ENCODE measurements at regions not wholly inside any gene's neighbourhood (a gene's known extent, or its start where the extent isn't known, plus 50 kb on each side); places are given as distances from the start of the nearest gene placed in this dataset.
"Not testable (repeated sequence)": the region's sequence is repeated elsewhere in the genome, so short reads cannot be mapped to it uniquely, and the experiment has no call there.

DNA sequence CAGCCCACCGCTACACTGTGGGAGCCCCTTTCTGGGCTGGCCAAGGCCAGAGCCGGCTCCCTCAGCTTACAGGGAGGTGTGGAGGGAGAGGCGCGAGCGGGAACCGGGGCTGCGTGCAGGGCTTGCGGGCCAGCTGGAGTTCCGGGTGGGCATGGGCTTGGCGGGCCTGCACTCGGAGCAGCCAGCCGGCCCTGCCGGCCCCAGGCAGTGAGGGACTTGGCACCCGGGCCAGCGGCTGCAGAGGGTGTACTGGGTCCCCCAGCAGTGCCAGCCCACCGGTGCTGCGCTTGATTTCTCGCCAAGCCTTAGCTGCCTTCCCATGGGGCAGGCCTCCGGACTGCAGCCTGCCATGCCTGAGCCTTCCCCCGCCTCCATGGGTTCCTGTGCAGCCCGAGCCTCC lies 306.2 kb downstream of the PPP4R3C start:
- not testable (repeated sequence) for DNase-seq (ENCODE audit: low read depth)

DNA sequence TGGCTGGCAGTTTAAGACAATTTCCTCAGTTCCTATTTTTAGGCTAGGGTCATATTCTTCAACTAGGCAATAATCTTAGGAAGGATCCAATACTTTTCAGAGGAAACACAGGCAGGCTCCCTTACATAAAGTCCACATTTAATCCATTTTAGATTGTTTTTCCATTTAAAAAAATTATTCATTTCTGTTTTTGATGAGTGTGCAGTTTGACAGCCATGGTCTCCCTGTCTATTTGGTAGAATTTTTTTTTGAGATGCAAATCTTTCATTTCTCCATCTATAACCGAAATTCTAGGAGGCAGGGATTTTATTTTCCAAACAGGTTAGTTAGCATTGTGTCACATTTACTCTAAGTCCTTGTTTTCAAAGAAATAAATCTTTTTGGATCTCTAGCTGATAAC lies 326.8 kb downstream of the PPP4R3C start:
- no peak for DNase-seq (ENCODE audit: low read depth)

DNA sequence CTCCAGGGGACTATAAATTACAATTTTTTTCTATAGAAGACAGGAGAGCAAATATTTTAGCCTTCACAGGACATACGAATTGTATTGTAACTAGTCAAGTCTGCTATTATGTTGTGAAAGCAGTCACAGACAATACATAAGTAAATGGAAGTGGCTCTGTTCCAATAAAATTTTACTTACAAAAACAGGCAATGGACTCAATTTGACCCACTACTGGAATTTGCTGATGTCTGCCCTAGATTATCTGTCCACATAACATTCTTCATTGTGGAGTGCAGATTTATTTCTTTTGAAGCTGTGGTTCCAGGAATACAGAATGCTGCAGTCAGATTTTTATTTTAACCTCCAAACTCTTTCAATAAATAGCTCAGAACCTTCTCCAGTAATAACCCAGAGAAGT lies 330.3 kb downstream of the PPP4R3C start:
- DNase-seq (ENCODE audit: low read depth): no peak

DNA sequence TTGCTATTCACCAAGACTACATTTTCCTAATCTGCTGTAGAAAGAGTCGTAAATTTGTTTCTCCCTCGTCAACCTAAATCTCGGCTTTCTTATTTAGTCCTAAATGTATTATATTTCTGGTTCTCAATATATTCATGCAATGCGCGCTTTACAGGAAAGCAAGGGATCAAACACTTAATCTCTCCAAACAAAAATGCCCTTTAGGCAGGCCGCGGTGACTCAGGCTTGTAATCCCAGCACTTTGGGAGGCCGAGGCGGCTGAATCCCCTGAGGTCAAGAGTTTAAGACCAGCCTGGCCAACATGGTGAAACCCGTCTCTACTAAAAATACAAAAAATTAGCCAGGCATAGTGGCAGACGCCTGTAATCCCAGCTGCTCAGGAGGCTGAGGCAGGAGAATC lies 376.0 kb downstream of the PPP4R3C start:
- not testable (repeated sequence) for DNase-seq (ENCODE audit: low read depth)

DNA sequence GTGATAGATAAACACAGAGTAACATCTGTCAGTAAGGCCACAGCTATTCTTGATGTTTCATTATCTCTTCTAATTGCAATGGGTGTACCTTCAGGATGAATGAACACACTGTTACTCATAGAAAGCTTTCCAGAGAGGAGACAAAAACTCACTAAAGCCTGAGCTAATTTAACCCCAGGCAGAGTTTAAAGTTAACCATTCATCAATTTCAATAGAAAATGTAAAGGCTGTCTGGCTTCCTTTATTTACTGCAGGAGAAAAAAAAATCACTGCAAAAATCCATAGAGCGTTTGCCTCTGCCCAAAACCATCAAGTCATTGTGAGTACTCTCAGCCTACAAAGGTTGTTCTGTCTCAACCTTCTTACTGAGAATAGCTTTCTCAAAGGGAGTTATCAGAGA lies 376.9 kb downstream of the PPP4R3C start:
- DNase-seq (ENCODE audit: low read depth): no peak

DNA sequence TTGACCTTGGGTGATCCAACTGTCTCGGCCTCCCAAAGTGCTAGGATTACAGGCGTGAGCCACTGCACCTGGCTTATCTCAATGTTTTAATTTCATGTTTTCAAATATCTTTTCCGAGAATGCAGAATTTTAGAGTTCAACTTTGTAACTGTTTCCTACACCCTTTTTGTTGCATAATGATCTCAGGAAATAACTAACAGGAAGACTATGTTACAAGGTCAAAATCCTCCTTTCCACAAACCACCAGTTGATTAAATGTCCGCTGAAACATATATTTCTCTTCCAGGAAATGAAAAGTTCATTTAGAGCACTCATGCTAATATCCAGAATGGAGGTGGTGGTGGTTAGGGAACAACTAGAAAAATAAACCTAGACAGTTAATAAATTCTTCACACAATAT lies 377.8 kb downstream of the PPP4R3C start:
- no peak for DNase-seq (ENCODE audit: low read depth)

DNA sequence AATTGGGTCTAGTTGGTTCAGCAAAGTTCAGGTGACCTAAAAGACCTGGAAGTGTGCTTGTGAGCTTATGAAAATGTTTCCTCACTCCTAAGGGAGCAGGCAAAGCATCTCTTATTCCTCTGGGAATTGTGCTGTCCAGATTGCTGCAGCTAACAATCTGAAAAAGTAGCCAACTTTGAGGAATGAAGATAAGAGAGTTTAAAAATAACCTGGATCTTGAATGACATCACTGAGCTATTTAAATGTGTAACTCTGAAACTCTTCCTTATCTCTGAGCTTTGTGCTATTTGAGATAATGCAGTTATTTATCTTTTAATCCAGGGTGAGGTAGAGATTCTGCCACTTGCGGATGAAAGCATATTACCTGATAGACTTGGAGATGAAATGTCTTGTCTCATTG lies 384.8 kb downstream of the PPP4R3C start:
- no peak for DNase-seq (ENCODE audit: low read depth)

DNA sequence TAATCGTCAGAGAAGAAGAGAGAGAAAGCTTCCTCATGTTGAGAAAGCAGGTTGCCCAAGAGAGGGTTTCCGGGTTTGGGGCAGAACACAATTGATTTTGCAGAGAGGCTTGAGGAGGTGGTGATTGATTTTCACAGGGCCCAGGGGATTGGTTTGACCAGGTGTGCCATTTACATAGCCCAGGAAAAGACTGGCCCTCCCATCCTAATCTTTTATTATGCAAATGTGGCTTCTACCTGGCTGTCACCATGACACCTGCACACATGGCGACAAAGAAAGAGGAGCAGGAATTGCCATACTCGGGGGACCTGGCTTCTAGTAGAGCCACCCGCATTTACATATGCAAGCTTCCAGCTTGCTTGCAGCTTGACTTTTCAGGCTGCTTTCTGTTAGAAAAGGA lies 405.3 kb downstream of the PPP4R3C start:
- no peak for DNase-seq (ENCODE audit: low read depth)

DNA sequence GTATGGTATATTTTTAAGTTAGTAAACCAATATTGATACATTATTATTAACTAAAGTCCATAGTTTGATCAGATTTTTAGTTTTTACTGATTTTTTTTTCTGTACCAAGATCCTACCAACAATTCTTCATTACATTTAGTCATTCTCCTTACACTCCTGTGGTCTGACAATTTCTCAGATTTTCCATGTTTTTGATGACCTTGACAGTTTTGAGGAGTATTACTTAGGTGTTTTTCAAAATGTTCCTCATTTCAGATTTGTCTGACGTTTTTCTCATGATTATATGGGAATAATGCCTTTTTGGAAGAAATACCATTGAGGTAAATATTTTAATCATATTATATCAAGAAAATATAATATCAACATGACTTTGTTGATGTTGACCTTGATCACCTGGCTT lies 423.8 kb downstream of the PPP4R3C start:
- DNase-seq (ENCODE audit: low read depth): no peak

DNA sequence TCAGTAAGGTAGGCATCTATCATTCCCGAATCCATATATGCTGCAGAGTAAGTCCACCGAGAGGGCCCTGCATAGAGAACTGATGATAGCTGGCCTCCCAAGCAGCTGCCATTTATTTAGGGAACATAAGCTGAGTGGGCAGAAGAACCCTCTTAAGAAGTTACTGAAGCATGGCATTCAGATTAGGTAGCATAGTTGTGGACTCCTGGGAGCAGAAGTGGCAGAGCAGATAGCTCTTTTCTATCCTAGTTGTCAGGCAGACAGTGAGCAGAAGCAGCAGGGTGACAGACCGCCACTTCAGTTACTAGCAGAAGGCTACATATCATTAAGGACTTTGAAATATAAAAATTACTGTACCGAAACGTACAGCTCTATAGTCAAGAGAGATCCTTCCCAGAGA lies 454.7 kb downstream of the PPP4R3C start:
- no peak for DNase-seq (ENCODE audit: low read depth)

DNA sequence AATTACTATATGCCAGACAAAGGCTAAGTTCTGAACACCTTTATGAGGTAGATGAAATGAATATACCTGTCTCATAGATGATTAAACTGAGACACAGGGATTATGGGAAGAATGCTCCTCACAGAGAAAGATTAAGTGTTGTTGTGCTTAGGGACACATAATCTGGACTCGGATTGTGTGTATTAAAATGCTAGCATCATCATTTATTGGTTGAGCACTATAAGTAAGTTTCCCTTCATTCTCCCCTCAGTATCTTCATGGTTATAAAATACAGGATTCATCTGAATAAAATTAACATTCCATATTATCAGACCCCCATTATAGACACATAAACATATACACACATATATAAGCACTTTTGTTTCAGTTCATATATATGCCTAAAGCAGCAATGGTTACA lies 463.5 kb downstream of the PPP4R3C start:
- no peak for DNase-seq (ENCODE audit: low read depth)

DNA sequence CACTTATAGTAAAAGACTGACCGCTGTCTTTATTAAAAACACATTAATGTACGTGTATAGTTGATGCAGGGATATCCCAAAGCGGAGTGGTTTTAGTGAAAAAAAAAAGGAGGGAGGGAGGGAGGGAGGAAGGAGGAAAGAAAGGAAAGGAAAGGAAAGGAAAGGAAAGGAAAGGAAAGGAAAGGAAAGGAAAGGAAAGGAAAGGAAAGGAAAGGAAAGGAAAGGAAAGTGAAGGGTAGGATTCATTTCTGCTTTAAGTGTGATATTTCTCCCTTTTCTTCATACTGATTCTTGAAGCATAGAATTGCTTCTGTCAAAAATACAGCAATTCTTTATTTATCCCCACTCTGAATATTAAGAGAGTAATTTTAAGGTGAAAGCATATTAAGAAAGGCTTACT lies 504.9 kb downstream of the PPP4R3C start:
- DNase-seq (ENCODE audit: low read depth): no peak

DNA sequence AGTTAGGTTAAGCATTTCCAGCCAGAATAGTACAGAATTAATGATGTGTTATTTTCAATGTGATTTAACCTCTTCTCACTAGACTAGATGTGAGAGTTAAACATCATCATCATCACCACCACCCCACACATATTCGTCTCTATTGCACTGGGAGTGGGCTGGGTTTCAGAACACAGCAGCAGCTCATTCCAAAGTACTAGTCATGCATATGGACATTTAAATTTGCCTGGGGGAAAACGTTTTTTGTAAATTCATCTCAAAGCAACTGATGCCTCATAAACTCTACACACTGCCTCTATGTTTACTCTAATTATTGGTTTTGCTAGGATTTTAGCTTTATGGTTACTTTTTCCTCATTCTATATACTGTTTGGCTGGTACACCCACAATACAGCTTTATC lies 509.1 kb downstream of the PPP4R3C start:
- no peak for DNase-seq (ENCODE audit: low read depth)

DNA sequence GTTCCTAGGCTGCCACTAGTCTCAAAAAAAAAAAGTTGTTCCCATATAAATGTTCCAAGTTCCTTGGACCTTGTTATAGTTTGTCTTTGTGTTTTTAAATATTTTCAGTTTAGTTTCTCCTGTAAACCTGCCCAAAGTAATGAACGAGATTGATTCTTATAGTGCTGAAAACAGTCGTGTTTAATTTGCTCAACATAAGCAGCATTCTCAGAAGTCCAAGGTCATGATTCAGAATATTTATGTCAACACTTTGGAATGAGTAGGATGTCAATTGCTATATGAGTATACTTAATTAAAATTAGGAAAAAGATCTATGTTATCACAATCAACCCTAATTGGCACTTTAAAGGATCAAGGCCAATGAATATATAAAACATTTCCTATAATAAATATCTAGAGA lies 510.9 kb downstream of the PPP4R3C start:
- no peak for DNase-seq (ENCODE audit: low read depth)

DNA sequence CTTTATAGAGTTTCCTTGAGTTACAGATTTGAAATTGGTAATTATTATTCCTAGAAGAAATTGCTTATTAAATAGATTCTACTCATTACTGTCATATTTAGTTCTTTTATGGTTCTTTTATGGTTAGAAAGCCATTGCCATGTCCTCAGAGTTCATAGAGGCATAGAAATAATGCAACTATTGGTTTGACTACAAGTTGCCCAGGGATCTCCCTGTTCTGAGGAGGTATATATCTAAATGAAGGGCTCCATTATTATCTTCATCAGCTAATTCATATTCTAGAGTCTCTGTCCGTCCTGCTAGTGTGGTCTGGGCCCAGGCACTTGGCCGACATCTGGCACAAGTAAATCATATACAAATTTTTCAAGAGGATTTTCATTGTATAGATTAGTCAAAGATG lies 535.7 kb downstream of the PPP4R3C start:
- no peak for DNase-seq (ENCODE audit: low read depth)

DNA sequence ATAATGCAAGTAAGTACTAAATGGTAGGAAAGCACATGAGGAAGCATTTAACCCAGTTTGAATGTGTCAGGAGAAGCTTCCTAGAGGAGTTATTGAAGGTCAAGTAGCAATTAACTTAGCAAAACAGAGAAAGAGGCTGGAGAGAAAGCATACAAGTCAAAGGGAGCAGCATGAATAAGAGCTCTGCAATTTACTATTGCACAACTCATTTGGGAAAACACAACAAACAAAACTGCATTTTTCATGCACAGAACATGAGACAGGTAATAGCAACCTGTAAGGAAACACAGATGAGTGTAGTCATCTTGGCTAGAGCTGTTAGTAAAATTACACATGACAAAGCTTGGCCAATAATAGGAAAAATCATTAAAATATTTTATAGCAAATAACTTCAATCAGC lies 538.1 kb downstream of the PPP4R3C start:
- no peak for DNase-seq (ENCODE audit: low read depth)

DNA sequence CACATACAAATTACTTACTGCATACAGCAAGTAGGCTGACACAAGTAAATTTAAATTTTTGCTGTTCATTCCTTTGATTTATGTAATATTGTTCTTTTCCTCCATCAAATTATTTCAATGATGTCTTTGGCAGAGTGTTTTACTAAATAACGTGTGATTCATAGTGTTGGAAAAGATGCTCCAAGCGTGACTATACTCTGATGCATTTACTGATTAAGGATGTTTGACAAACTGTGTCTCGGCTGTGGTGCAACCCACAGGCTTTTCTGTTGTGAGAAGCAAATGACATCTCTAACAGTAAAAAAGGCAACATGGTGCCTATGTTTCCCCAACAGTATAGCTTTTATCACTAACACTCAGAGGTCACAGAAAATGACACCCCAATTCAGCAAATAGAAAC lies 540.9 kb downstream of the PPP4R3C start:
- no peak for DNase-seq (ENCODE audit: low read depth)

DNA sequence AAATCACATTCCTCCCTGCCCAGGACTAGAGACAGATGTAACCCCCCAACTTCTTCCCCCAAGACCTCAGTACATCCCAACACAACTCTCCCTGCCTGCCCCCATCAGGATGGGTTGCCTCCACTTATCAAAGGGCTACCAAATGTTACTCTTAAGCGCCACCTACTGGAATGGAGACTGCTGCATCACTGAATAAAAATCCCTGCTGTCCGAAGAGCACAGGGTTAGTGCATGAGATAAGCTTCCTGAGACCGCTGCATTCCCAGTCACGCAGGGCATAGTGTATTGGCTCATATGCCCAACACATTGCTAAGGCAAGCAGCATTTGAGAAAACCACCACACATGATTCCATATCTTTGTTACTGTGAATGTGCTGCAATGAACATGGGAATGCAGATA lies 544.5 kb downstream of the PPP4R3C start:
- DNase-seq (ENCODE audit: low read depth): no peak

DNA sequence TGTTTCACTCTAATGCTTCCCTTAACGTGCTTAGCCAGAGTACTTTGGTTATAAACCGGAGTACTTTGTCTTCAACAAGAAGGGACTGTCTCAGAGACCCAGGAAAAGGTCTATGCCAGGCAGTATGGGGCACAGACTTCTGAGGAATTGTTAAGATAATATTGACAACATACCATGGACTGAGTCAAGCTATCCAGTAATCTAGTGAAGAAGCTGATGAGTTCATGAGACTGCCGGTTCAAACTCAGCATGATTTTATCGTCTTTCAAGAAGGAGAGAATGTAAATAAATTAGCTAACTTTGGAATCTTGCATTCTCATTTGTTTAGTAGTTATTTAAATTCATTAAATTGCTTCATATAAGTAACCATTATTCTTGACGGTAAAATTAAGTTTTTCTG lies 546.1 kb downstream of the PPP4R3C start:
- no peak for DNase-seq (ENCODE audit: low read depth)

DNA sequence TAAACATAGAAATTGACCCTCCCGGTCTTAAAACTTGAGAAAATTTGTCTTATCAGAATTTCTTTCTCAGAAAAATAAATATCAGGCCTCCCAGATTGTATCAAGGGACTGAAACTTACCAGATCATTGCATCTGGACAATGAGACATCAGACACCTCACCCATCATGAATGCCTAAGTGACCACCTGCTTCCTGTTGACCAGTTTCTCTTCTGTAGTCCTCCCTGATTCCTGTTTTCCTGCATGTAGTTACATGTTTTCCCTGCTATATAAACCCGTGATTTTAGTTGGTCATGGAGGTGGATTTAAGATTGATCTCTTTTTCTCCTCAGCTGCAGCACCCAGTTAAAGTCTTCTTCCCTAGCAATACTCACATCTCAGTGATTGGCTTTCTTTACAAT lies 548.1 kb downstream of the PPP4R3C start:
- DNase-seq (ENCODE audit: low read depth): no peak

DNA sequence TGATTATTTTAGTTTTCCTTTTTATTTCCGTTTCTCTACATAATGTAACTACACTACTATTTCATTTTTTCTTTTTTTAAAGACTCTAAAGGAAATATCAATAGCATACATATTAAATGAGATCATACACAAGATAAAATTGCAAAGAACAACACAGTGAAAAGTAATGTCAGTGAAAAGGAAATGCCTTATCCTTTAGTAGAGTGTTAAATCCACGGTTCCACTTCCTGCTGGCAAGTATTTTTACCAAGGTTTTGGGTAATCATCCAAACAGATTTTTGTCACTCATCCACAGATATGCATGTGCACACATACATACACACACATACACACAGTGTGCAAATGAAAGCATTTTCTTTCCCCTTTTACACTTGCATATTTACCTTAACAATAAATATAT lies 548.9 kb downstream of the PPP4R3C start:
- no peak for DNase-seq (ENCODE audit: low read depth)

DNA sequence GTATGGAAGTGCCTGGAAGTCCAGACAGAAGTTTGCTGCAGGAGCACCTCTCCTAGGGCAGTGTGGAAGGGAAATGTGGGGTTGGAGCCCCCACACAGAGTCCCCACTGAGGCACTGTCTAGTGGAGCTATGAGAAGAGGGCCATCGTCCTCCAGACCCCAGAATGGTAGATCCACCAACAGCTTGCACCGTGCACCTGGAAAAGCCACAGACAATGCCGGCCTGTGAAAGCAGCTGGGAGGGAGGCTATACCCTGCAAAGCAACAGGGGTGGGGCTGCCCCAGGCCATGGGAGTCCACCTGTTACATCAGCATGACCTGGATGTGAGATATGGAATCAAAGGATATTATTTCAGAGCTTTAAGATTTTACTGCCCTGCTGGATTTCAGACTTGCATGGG lies 551.4 kb downstream of the PPP4R3C start:
- not testable (repeated sequence) for DNase-seq (ENCODE audit: low read depth)

DNA sequence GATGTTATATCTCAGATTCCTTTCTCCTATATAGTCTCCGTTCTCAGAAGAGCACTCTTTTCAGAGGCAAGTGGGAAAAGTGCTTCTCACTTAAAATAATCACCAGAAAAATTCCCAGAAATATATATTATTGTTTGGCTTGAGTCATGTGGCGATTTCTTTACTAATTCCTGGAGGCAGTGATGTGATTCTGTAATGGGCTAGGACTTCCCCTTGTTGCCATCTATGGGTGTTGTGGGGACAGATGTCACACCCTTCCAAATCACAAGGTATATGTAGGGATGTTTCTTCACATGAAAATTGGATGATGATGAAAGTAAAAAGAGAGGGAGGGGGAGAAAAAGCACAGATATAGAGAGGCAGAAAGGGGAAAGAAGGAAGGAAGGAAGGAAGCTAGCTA lies 553.4 kb downstream of the PPP4R3C start:
- no peak for DNase-seq (ENCODE audit: low read depth)

DNA sequence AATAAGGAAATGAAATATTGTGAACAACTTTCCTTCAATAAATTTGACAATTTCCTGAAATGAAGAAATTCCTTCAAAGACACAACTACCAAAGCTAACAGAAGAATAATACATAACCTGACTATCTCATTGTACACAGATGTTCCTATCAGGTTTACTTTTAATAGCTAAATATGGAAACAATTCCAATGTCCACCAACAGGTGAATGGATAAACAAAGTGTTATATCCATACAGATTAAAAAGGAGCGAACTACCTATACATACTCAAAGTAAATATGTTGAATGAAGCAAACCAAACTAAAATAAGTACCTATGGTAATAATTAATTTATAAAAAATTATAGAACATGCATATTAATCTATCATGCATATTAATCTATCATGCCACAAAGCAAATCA lies 554.9 kb downstream of the PPP4R3C start:
- no peak for DNase-seq (ENCODE audit: low read depth)

DNA sequence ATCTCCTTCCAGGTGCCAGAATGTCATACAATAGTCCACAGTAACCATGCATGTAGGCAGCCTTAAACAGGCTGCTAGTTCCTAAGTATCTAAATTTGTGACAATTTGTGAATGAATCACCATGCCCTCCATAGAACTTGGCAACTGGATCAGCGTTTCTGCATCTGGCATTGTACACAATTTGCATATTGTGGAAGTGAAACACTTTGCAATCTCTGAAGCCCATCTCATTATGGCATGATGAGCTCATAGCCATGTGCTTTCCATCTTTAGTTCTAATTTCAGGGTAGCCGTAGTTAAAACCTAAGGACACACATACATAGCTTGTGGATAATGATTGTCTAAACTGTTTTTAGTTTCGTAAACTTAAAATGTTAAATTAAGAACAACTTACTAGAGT lies 573.6 kb downstream of the PPP4R3C start:
- DNase-seq (ENCODE audit: low read depth): no peak

Measured in stimulated activated CD8-positive, alpha-beta memory T cell treated with anti-CD3 and anti-CD28 coated beads, Interleukin-4, amount 100 ng/mL, for 24 hours (primary cell).